HCT116 (cell line): ENCODE measurements at regions not wholly inside any gene's neighbourhood (a gene's known extent, or its start where the extent isn't known, plus 50 kb on each side); places are given as distances from the start of the nearest gene placed in this dataset.

Experiments
- ATAC-seq: fragments of 200-7000 bp; cut with Tn5 transposase; 2 replicates; pipeline ENCODE4 v1.9.1; 2020; ENCODE audit warnings: mild to moderate bottlenecking, moderate library complexity
- BruUV-seq: library from RNA; stranded (reverse); fragments of 400-500 nt; replicated peaks from 2 replicates; lab custom pipeline; 2021; lab: Mats Ljungman, UMichigan
- CTCF ChIA-PET: fragments of 300-600 bp; sonication (Branson Sonifier 250); formaldehyde crosslinking; loops from one replicate; lab custom pipeline; 2021; ENCODE audit warnings: antibody characterized with exemption; lab: Charles Lee
- POLR2A ChIA-PET: fragments of 300-600, 350-600 bp; sonication (Branson Sonifier 250); formaldehyde crosslinking; loops from one replicate; lab custom pipeline; 2021; ENCODE audit warnings: antibody characterized with exemption; lab: Charles Lee
- RAD21 ChIA-PET, 2 experiments: fragments of 300-600 bp; sonication (Branson Sonifier 250); formaldehyde crosslinking; loops; one replicate each; lab custom pipeline; 2023; ENCODE audit warnings: low total read pairs in 2 of 2; ENCODE audit not compliant: uncharacterized antibody in 2 of 2, unreplicated experiment in 2 of 2, low non-redundant PET in 1 of 2; lab: Charles Lee
- DNase-seq: peaks from one replicate; pipeline ENCODE4 v3.0.0-alpha.2; 2010; ENCODE audit warnings: low read depth, low spot score
- H2AFZ ChIP-seq: fragments of 200-600 bp; shearing (Covaris generic), sonication (generic); 2 replicates; pipeline ENCODE4 v1.6.1; 2017; ENCODE audit warnings: low read depth, mixed run types, mixed read lengths, antibody characterized with exemption, low read length; ENCODE audit not compliant: poor library complexity, severe bottlenecking
- H3K27ac ChIP-seq: 2 replicates; pipeline ENCODE4 v1.5.1; 2012; ENCODE audit warnings: low read depth, low read length
- H3K27me3 ChIP-seq: fragments of 200-600 bp; sonication (generic); 2 replicates; pipeline ENCODE4 v1.6.1; 2016; ENCODE audit warnings: mixed run types, low read length, mixed read lengths; ENCODE audit not compliant: insufficient read depth
- H3K36me3 ChIP-seq, 2 experiments: fragments of 200-500 bp in 1 of 2; fragments of 200-600 bp in 1 of 2; sonication (Bioruptor generic) in 1 of 2; sonication (generic) in 1 of 2; 2 replicates each; pipeline versions ENCODE4 v1.5.1 to v1.6.1; 2014 to 2016; ENCODE audit warnings: low read length in 2 of 2, inconsistent platforms in 1 of 2, mixed read lengths in 1 of 2, mixed run types in 1 of 2; ENCODE audit not compliant: insufficient read depth in 2 of 2, control insufficient read depth in 1 of 2
- H3K4me1 ChIP-seq, 2 experiments: fragments of 200-600 bp in 1 of 2; sonication (generic) in 1 of 2; 2 replicates each; pipeline versions ENCODE4 v1.5.1 to v1.6.1; 2012 to 2017; ENCODE audit warnings: low read length in 2 of 2, inconsistent platforms in 1 of 2, mild to moderate bottlenecking in 1 of 2, mixed read lengths in 1 of 2, mixed run types in 1 of 2, moderate library complexity in 1 of 2; ENCODE audit not compliant: insufficient read depth in 2 of 2, control insufficient read depth in 1 of 2
- H3K4me2 ChIP-seq: fragments of 200-600 bp; sonication (generic); 2 replicates; pipeline ENCODE4 v1.6.1; 2017; ENCODE audit warnings: mixed run types, low read length, mixed read lengths
- H3K4me3 ChIP-seq, 2 experiments: fragments of 200-600 bp in 1 of 2; sonication (generic) in 1 of 2; replicated peaks in 1 of 2; 2 replicates each; pipeline ENCODE4 v1.5.1; 2011 to 2016; ENCODE audit warnings: low read length in 2 of 2, control low read depth in 1 of 2, low read depth in 1 of 2, mild to moderate bottlenecking in 1 of 2, mixed read lengths in 1 of 2, mixed run types in 1 of 2
- H3K79me2 ChIP-seq: fragments of 200-600 bp; sonication (generic); 2 replicates; pipeline ENCODE4 v1.6.1; 2017; ENCODE audit warnings: mild to moderate bottlenecking, mixed run types, low read length, moderate library complexity, mixed read lengths; ENCODE audit not compliant: insufficient read depth
- H3K9ac ChIP-seq: fragments of 200-600 bp; sonication (generic); 2 replicates; pipeline ENCODE4 v1.6.1; 2016; ENCODE audit warnings: low read length, mixed read lengths
- H3K9me2 ChIP-seq: fragments of 200-600 bp; sonication (generic), shearing (Covaris generic); 2 replicates; pipeline ENCODE4 v1.6.1; 2017; ENCODE audit warnings: mixed run types, mild to moderate bottlenecking, moderate library complexity; ENCODE audit not compliant: insufficient read depth
- H3K9me3 ChIP-seq, 2 experiments: fragments of 200-500 bp in 1 of 2; fragments of 200-600 bp in 1 of 2; sonication (Bioruptor generic) in 1 of 2; sonication (generic) in 1 of 2; 2 replicates each; pipeline ENCODE4 v1.6.1; 2014 to 2017; ENCODE audit warnings: low read length in 2 of 2, mixed read lengths in 2 of 2, inconsistent platforms in 1 of 2, low read depth in 1 of 2, mild to moderate bottlenecking in 1 of 2, mixed run types in 1 of 2, moderate library complexity in 1 of 2; ENCODE audit not compliant: control insufficient read depth in 1 of 2, insufficient read depth in 1 of 2
- H4K20me1 ChIP-seq: fragments of 200-600 bp; sonication (generic), shearing (Covaris generic); 2 replicates; pipeline ENCODE4 v1.6.1; 2017; ENCODE audit warnings: mixed run types, mild to moderate bottlenecking, moderate library complexity; ENCODE audit not compliant: insufficient read depth
- CBX3 ChIP-seq: IDR thresholded peaks from 2 replicates; pipeline ENCODE4 v1.6.1; 2012; ENCODE audit warnings: low read depth
- EGR1 ChIP-seq: IDR thresholded peaks from 2 replicates; pipeline ENCODE4 v1.6.1; 2012; ENCODE audit warnings: low read depth
- ELF1 ChIP-seq: IDR thresholded peaks from 2 replicates; pipeline ENCODE4 v1.6.1; 2012; ENCODE audit warnings: low read depth, borderline replicate concordance
- EZH2 ChIP-seq: fragments of 200-600 bp; sonication (generic); IDR thresholded peaks from 2 replicates; pipeline ENCODE4 v1.6.1; 2017; ENCODE audit warnings: antibody characterized with exemption, mixed run types
- EZH2phosphoT487 ChIP-seq: fragments of 200-600 bp; IDR thresholded peaks from 2 replicates; pipeline ENCODE4 v1.6.1; 2018; ENCODE audit warnings: antibody characterized with exemption, borderline replicate concordance
- JUND ChIP-seq: IDR thresholded peaks from 2 replicates; pipeline ENCODE4 v1.6.1; 2012
- POLR2A ChIP-seq: IDR thresholded peaks from 2 replicates; pipeline ENCODE4 v1.7.0; 2011; ENCODE audit warnings: borderline replicate concordance; ENCODE audit not compliant: insufficient read depth, insufficient read length; ENCODE audit errors: extremely low read depth
- POLR2AphosphoS5 ChIP-seq: IDR thresholded peaks from 2 replicates; pipeline ENCODE4 v1.6.1; 2011; ENCODE audit warnings: mild to moderate bottlenecking, low read depth, low read length, moderate library complexity
- RAD21 ChIP-seq: IDR thresholded peaks from 2 replicates; pipeline ENCODE4 v1.6.1; 2012; ENCODE audit warnings: low read depth, mild to moderate bottlenecking
- SIN3A ChIP-seq: IDR thresholded peaks from 2 replicates; pipeline ENCODE4 v1.6.1; 2012; ENCODE audit warnings: low read depth
- SP1 ChIP-seq: IDR thresholded peaks from 2 replicates; pipeline ENCODE4 v1.6.1; 2012; ENCODE audit warnings: low read depth
- SRF ChIP-seq: IDR thresholded peaks from 2 replicates; pipeline ENCODE4 v1.6.1; 2012; ENCODE audit warnings: low read depth
- TCF7L2 ChIP-seq: IDR thresholded peaks from 2 replicates; pipeline ENCODE4 v1.7.0; 2011; ENCODE audit warnings: borderline replicate concordance, inconsistent platforms; ENCODE audit not compliant: insufficient read depth, insufficient read length; ENCODE audit errors: extremely low read depth
- YY1 ChIP-seq: IDR thresholded peaks from 2 replicates; pipeline ENCODE4 v1.6.1; 2011; ENCODE audit warnings: low read length, low read depth, moderate library complexity, mild to moderate bottlenecking; ENCODE audit not compliant: insufficient replicate concordance; ENCODE audit errors: extremely low read depth
- ZNF274 ChIP-seq: fragments of 200-500 bp; sonication (Bioruptor generic); IDR thresholded peaks from 2 replicates; pipeline ENCODE4 v1.6.1; 2014; ENCODE audit warnings: mild to moderate bottlenecking, low read depth, low read length, inconsistent platforms
- intact Hi-C: fragments of 100-400 bp; cut with micrococcal nuclease; formaldehyde crosslinking; loops from 2 replicates; pipeline ENCODE4 v1.10.0; 2022
- TF ChIP-seq, protein P1 (sequence below): IDR thresholded peaks from 2 replicates; pipeline ENCODE4 v1.6.1; 2012
- TF ChIP-seq, protein P2 (sequence below): IDR thresholded peaks from 2 replicates; pipeline ENCODE4 v1.6.1; 2012; ENCODE audit warnings: low read depth
- TF ChIP-seq, protein P3 (sequence below): IDR thresholded peaks from 2 replicates; pipeline ENCODE4 v1.6.1; 2012

DNA sequence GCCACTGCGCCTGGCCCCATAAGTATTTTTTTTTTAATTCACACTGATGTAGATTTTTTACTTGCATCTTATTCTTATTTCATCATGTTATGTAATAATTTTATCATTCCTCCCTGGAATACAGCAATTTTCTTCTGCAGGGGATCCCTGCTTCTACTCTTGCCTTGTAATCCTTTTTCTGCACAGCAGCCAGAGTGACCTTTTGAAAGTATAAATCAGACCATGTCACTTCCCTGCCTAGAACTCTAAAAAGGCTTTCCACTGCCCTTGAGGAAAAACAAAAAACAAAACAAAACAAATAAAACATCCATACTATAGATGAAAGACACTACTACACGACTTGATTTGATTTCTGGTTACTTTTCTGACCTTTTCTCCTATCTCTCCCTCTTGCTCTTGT is 1334.7 kb downstream of the REEP3 start:
- Histone ChIP-seq H3K9me2 (no peaks in the 10 kb centered on the region), H3K9me3 (no peaks in the 10 kb centered on the region), H3K4me3 (no peak overlapping the region), H4K20me1 (no peaks in the 10 kb centered on the region), H3K4me1 (no peaks in the 10 kb centered on the region), H3K27me3 (no peaks in the 10 kb centered on the region), H3K79me2 (no peaks in the 10 kb centered on the region), H2AFZ (no peak overlapping the region), H3K9ac (no peak overlapping the region), H3K4me2 (no peak overlapping the region), H3K27ac (no peak overlapping the region), H3K36me3 (no peaks in the 10 kb centered on the region)
- intact Hi-C loops: no loop called here
- ChIA-PET RAD21 (no interaction called here), CTCF (no interaction called here), POLR2A (no interaction called here)
- TF ChIP-seq SRF: no peak
- TF ChIP-seq, protein P1, sequence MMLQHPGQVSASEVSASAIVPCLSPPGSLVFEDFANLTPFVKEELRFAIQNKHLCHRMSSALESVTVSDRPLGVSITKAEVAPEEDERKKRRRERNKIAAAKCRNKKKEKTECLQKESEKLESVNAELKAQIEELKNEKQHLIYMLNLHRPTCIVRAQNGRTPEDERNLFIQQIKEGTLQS: no peak
- TF ChIP-seq YY1: no peak
- TF ChIP-seq POLR2AphosphoS5: no peak
- no peak for TF ChIP-seq JUND
- TF ChIP-seq SIN3A: no peak
- TF ChIP-seq EZH2: no peak
- no peak for TF ChIP-seq TCF7L2
- TF ChIP-seq ELF1: no peak
- no peak for TF ChIP-seq ZNF274
- TF ChIP-seq, protein P2, sequence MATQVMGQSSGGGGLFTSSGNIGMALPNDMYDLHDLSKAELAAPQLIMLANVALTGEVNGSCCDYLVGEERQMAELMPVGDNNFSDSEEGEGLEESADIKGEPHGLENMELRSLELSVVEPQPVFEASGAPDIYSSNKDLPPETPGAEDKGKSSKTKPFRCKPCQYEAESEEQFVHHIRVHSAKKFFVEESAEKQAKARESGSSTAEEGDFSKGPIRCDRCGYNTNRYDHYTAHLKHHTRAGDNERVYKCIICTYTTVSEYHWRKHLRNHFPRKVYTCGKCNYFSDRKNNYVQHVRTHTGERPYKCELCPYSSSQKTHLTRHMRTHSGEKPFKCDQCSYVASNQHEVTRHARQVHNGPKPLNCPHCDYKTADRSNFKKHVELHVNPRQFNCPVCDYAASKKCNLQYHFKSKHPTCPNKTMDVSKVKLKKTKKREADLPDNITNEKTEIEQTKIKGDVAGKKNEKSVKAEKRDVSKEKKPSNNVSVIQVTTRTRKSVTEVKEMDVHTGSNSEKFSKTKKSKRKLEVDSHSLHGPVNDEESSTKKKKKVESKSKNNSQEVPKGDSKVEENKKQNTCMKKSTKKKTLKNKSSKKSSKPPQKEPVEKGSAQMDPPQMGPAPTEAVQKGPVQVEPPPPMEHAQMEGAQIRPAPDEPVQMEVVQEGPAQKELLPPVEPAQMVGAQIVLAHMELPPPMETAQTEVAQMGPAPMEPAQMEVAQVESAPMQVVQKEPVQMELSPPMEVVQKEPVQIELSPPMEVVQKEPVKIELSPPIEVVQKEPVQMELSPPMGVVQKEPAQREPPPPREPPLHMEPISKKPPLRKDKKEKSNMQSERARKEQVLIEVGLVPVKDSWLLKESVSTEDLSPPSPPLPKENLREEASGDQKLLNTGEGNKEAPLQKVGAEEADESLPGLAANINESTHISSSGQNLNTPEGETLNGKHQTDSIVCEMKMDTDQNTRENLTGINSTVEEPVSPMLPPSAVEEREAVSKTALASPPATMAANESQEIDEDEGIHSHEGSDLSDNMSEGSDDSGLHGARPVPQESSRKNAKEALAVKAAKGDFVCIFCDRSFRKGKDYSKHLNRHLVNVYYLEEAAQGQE: no peak
- TF ChIP-seq, protein P3, sequence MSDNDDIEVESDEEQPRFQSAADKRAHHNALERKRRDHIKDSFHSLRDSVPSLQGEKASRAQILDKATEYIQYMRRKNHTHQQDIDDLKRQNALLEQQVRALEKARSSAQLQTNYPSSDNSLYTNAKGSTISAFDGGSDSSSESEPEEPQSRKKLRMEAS: no peak
- no peak for TF ChIP-seq EGR1
- no peak for TF ChIP-seq POLR2A
- TF ChIP-seq EZH2phosphoT487: no peak
- no peak for TF ChIP-seq RAD21
- TF ChIP-seq SP1: no peak
- TF ChIP-seq CBX3: no peak
- ATAC-seq (no peak), DNase-seq (no peak)
- BruUV-seq: no TSS peak
